ENCODE measurements at regions not wholly inside any gene's neighbourhood (a gene's known extent, or its start where the extent isn't known, plus 50 kb on each side); places are given as distances from the start of the nearest gene placed in this dataset.

GRCh38 chr15:39083213-39083612 lies 497.7 kb upstream of the THBS1 start:
- Mint-ChIP-seq H3K4me1 (peaks cover 34% of the 10 kb centered on the region), H3K27me3 (ENCODE audit: low read depth in 3 of 3) (peaks cover 0 to 2% (median 1%) of the 10 kb centered on the region in 3 donors), H3K4me3 (no peak overlapping the region), H3K27ac (peak overlapping the region in 1 of 7 donors; percentile 8), H3K36me3 (no peaks in the 10 kb centered on the region), H3K9me3 (no peaks in the 10 kb centered on the region)
- no peaks in the 10 kb centered on the region for H3K79me2 ChIP-seq (ENCODE audit: insufficient read depth, low read length)
- H3K36me3 ChIP-seq (replicated peaks in 1 of 2; ENCODE audit: control insufficient read depth in 1 of 2, insufficient read depth in 2 of 2, low read length in 2 of 2): no peaks in the 10 kb centered on the region
- H3K27me3 ChIP-seq (ENCODE audit: control insufficient read depth in 2 of 2, insufficient read depth in 2 of 2, low read length in 2 of 2): no peaks in the 10 kb centered on the region
- H3K4me2 ChIP-seq (replicated peaks; ENCODE audit: extremely low read depth, low read length, poor library complexity, severe bottlenecking): no peak overlapping the region
- no peaks in the 10 kb centered on the region for H3K9me3 ChIP-seq (replicated peaks in 1 of 2; ENCODE audit: control insufficient read depth in 1 of 2, insufficient read depth in 1 of 2, low read length in 2 of 2)
- no CpG with 5 or more reads among the region's 2 CpGs for WGBS (ENCODE audit: insufficient coverage)
- no peak overlapping the region for H2AFZ ChIP-seq (ENCODE audit: insufficient read depth, low read depth, low read length, poor library complexity, severe bottlenecking)
- H4K20me1 ChIP-seq (ENCODE audit: insufficient read depth, low read length): no peaks in the 10 kb centered on the region
- TF ChIP-seq CTCF (IDR thresholded peaks at IDR 0.05): no peak
- H3K4me3 ChIP-seq (replicated peaks in 1 of 3; ENCODE audit: low read depth in 2 of 3, low read length in 3 of 3): no peak overlapping the region
- peaks cover 21 to 31% of the 10 kb centered on the region in 2 donors for H3K4me1 ChIP-seq (ENCODE audit: control insufficient read depth in 1 of 2, insufficient read depth in 2 of 2, low read length in 2 of 2)
- DNase-seq: peak; percentile 16 to 32 (median 17)
- no peak overlapping the region for H3K27ac ChIP-seq (ENCODE audit: low read depth in 1 of 2, low read length in 2 of 2)
- H3K9ac ChIP-seq (ENCODE audit: insufficient read depth, low read length, poor library complexity, severe bottlenecking): no peak overlapping the region
- intact Hi-C loops (cut with micrococcal nuclease): no loop called here

- peak overlapping the region in 1 of 2 donors; percentile 84 for H3K4me3 Mint-ChIP-seq
- DNase-seq: peak; percentile 23 to 49 (median 32)
- H3K27ac ChIP-seq (ENCODE audit: low read depth in 1 of 2, low read length in 2 of 2): no peak overlapping the region
Observed at GRCh38 chr15:39084674-39085530, 496.0 kb upstream of the THBS1 start.

More at GRCh38 chr15:39084674-39085530, 496.0 kb upstream of the THBS1 start:
- no peak overlapping the region for H3K9ac ChIP-seq (ENCODE audit: insufficient read depth, low read length, poor library complexity, severe bottlenecking)
- H3K9me3 ChIP-seq (replicated peaks in 1 of 2; ENCODE audit: control insufficient read depth in 1 of 2, insufficient read depth in 1 of 2, low read length in 2 of 2): no peaks in the 10 kb centered on the region
- peak overlapping the region; percentile 3 for H3K4me2 ChIP-seq (replicated peaks; ENCODE audit: extremely low read depth, low read length, poor library complexity, severe bottlenecking)
- no peaks in the 10 kb centered on the region for H3K27me3 ChIP-seq (ENCODE audit: control insufficient read depth in 2 of 2, insufficient read depth in 2 of 2, low read length in 2 of 2)
- H3K4me3 ChIP-seq (replicated peaks in 1 of 3; ENCODE audit: low read depth in 2 of 3, low read length in 3 of 3): peak overlapping the region in 1 of 3 experiments; percentile 4
- no peaks in the 10 kb centered on the region for H4K20me1 ChIP-seq (ENCODE audit: insufficient read depth, low read length)
- WGBS (ENCODE audit: insufficient coverage): 10% methylated on average over 3 of the region's 12 CpGs
- Mint-ChIP-seq H3K9me3 (no peaks in the 10 kb centered on the region), H3K4me1 (peaks cover 34% of the 10 kb centered on the region), H3K27ac (no peak overlapping the region), H3K36me3 (no peaks in the 10 kb centered on the region), H3K27me3 (ENCODE audit: low read depth in 3 of 3) (peaks cover 0 to 3% (median 2%) of the 10 kb centered on the region in 3 donors)
- H3K79me2 ChIP-seq (ENCODE audit: insufficient read depth, low read length): no peaks in the 10 kb centered on the region
- H3K36me3 ChIP-seq (replicated peaks in 1 of 2; ENCODE audit: control insufficient read depth in 1 of 2, insufficient read depth in 2 of 2, low read length in 2 of 2): no peaks in the 10 kb centered on the region
- intact Hi-C loops (cut with micrococcal nuclease): no loop called here
- H2AFZ ChIP-seq (ENCODE audit: insufficient read depth, low read depth, low read length, poor library complexity, severe bottlenecking): no peak overlapping the region
- peaks cover 21 to 31% of the 10 kb centered on the region in 2 donors for H3K4me1 ChIP-seq (ENCODE audit: control insufficient read depth in 1 of 2, insufficient read depth in 2 of 2, low read length in 2 of 2)
- no peak for TF ChIP-seq CTCF (IDR thresholded peaks at IDR 0.05)
